Mononuclear cell (primary cell): ENCODE measurements at regions not wholly inside any gene's neighbourhood (a gene's known extent, or its start where the extent isn't known, plus 50 kb on each side); places are given as distances from the start of the nearest gene placed in this dataset.
"Not testable (repeated sequence)": the region's sequence is repeated elsewhere in the genome, so short reads cannot be mapped to it uniquely, and the experiment has no call there.

ENCODE experiments used
- H3K27me3 ChIP-seq: 2 replicates; pipeline ENCODE4 v1.6.0; 2011; ENCODE audit warnings: low read length, control low read depth; ENCODE audit not compliant: insufficient read depth
- H3K4me1 ChIP-seq: 2 replicates; pipeline ENCODE4 v1.5.1; 2011; ENCODE audit warnings: mild to moderate bottlenecking, low read length, control low read depth; ENCODE audit not compliant: insufficient read depth
- H3K4me3 ChIP-seq: 2 replicates; pipeline ENCODE4 v1.5.1; 2011; ENCODE audit warnings: mild to moderate bottlenecking, low read length, moderate library complexity
- H3K9me3 ChIP-seq: 2 replicates; pipeline ENCODE4 v1.5.1; 2011; ENCODE audit warnings: low read depth, mild to moderate bottlenecking, control low read depth, low read length

- H3K9me3 ChIP-seq, result no peaks in the 10 kb centered on the region
- H3K4me3 ChIP-seq, result no peak overlapping the region
- no peaks in the 10 kb centered on the region for H3K4me1 ChIP-seq
- no peaks in the 10 kb centered on the region for H3K27me3 ChIP-seq
These were observed 654.8 kb downstream of the UTRN start for GRCh38 chr6:144939921-144940320.

GRCh38 chr6:144944106-144944505, 659.0 kb downstream of the UTRN start:
- Histone ChIP-seq H3K9me3 (no peaks in the 10 kb centered on the region), H3K4me1 (no peaks in the 10 kb centered on the region), H3K27me3 (no peaks in the 10 kb centered on the region), H3K4me3 (no peak overlapping the region)

- no peaks in the 10 kb centered on the region for H3K9me3 ChIP-seq
- no peaks in the 10 kb centered on the region for H3K27me3 ChIP-seq
- H3K4me1 ChIP-seq, result no peaks in the 10 kb centered on the region
- no peak overlapping the region for H3K4me3 ChIP-seq
These were observed 662.4 kb downstream of the UTRN start for GRCh38 chr6:144947398-144947976.

- H3K27me3 ChIP-seq, result no peaks in the 10 kb centered on the region
- H3K4me3 ChIP-seq, result no peak overlapping the region
- no peaks in the 10 kb centered on the region for H3K9me3 ChIP-seq
These were observed 666.7 kb downstream of the UTRN start for GRCh38 chr6:144951730-144952437.

GRCh38 chr6:144952456-144953240, 667.5 kb downstream of the UTRN start:
- H3K4me3 ChIP-seq, result no peak overlapping the region
- no peaks in the 10 kb centered on the region for H3K27me3 ChIP-seq
- H3K4me1 ChIP-seq, result no peaks in the 10 kb centered on the region
- H3K9me3 ChIP-seq, result no peaks in the 10 kb centered on the region

More at GRCh38 chr6:144951730-144952437, 666.7 kb downstream of the UTRN start:
- H3K4me1 ChIP-seq, result no peaks in the 10 kb centered on the region

- no peaks in the 10 kb centered on the region for H3K4me1 ChIP-seq
- no peaks in the 10 kb centered on the region for H3K27me3 ChIP-seq
- no peak overlapping the region for H3K4me3 ChIP-seq
- H3K9me3 ChIP-seq, result no peaks in the 10 kb centered on the region
These were observed 668.6 kb downstream of the UTRN start for GRCh38 chr6:144953552-144954240.

- Histone ChIP-seq H3K4me1 (no peaks in the 10 kb centered on the region), H3K9me3 (no peaks in the 10 kb centered on the region), H3K27me3 (no peaks in the 10 kb centered on the region), H3K4me3 (no peak overlapping the region)
These were observed 669.1 kb downstream of the UTRN start for GRCh38 chr6:144954241-144954556.

- Histone ChIP-seq H3K4me1 (no peaks in the 10 kb centered on the region), H3K4me3 (no peak overlapping the region), H3K9me3 (no peaks in the 10 kb centered on the region), H3K27me3 (no peaks in the 10 kb centered on the region)
These were observed 670.3 kb downstream of the UTRN start for GRCh38 chr6:144955392-144955791.

- Histone ChIP-seq H3K4me3 (no peak overlapping the region), H3K9me3 (no peaks in the 10 kb centered on the region), H3K27me3 (no peaks in the 10 kb centered on the region), H3K4me1 (no peaks in the 10 kb centered on the region)
These were observed 670.7 kb downstream of the UTRN start for GRCh38 chr6:144955859-144956258.

- not testable (repeated sequence) for H3K4me1 ChIP-seq, H3K27me3 ChIP-seq, H3K4me3 ChIP-seq, H3K9me3 ChIP-seq
These were observed 671.6 kb downstream of the UTRN start for GRCh38 chr6:144956697-144957096.

GRCh38 chr6:144957236-144957937, 672.3 kb downstream of the UTRN start:
- Histone ChIP-seq H3K4me1 (no peaks in the 10 kb centered on the region), H3K27me3 (no peaks in the 10 kb centered on the region), H3K4me3 (no peak overlapping the region), H3K9me3 (no peaks in the 10 kb centered on the region)

- Histone ChIP-seq H3K27me3 (no peaks in the 10 kb centered on the region), H3K9me3 (no peaks in the 10 kb centered on the region), H3K4me1 (no peaks in the 10 kb centered on the region), H3K4me3 (no peak overlapping the region)
These were observed 684.0 kb downstream of the UTRN start for GRCh38 chr6:144969154-144969553.

- no peak overlapping the region for H3K4me3 ChIP-seq
- no peaks in the 10 kb centered on the region for H3K4me1 ChIP-seq
- H3K9me3 ChIP-seq, result no peaks in the 10 kb centered on the region
- H3K27me3 ChIP-seq, result no peaks in the 10 kb centered on the region
These were observed 684.6 kb downstream of the UTRN start for GRCh38 chr6:144969602-144970272.

- H3K27me3 ChIP-seq, H3K4me3 ChIP-seq, H3K4me1 ChIP-seq, H3K9me3 ChIP-seq: not testable (repeated sequence)
These were observed 692.2 kb downstream of the UTRN start for GRCh38 chr6:144977250-144977864.
